PC-3 (cell line): ENCODE measurements at regions not wholly inside any gene's neighbourhood (a gene's known extent, or its start where the extent isn't known, plus 50 kb on each side); places are given as distances from the start of the nearest gene placed in this dataset.

ENCODE experiments used
- CTCF ChIP-seq: fragments of 300-600 bp; sonication (generic); conservative IDR thresholded peaks from 2 replicates; pipeline ENCODE4 v1.5.1; 2017; ENCODE audit warnings: antibody characterized with exemption, low read depth, mild to moderate bottlenecking, low read length
- EZH2 ChIP-seq: fragments of 300-600 bp; sonication (generic); IDR thresholded peaks from one replicate; pipeline ENCODE4 v1.6.1; 2017; ENCODE audit warnings: antibody characterized with exemption, mild to moderate bottlenecking, low read length; ENCODE audit not compliant: unreplicated experiment

DNA sequence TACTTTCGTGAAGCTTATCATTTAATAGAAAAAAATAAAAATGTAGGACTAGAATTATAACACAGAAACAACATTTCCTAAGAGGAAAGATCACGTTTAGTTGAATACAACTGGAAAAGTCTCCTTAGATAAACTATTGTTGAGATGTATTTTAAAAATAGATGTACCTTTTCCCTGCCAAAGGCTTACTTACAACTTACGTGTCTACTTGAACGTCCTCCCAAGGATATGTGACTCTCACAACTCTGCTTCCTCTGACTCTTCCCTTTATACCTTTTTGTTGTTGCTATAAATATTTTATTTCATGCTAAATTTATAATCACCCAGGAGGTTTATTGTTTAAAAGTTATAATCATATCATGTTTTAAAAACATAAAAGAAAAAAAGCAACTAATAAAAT, 908.0 kb upstream of the ROBO1 start:
- TF ChIP-seq CTCF (no peak), EZH2 (no peak)
